ENCODE measurements at regions not wholly inside any gene's neighbourhood (a gene's known extent, or its start where the extent isn't known, plus 50 kb on each side); places are given as distances from the start of the nearest gene placed in this dataset.

DNA sequence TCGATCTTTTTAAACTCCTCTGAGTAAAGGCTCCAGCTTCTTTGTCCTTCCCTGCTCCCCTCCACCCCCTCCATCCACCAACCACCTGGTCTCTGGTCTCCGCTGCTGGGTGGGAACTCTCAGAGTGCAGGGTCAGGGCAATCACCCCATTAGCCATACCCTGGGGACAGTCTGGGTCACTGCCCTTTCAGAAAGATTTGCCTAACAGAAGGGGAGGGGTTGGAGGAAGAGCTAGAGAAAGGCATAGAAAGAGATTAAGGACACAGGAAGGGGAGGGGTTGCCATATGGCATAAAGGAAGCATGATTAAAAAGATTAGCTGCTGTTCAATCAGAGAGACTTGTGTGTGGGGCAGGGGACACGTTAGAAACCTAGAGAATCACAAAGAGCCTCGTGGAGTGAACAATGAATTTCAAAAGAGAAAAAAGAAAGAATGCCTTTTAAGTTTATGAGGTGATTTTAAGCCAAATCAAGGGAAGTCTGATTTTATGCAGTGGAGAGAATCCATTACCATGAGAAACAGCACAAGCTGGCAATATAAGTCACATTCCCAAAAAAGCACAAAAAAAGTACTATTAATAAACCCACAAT lies 115.5 kb upstream of the ACSL4 start:
- no peak for DNase-seq (ENCODE audit: low read depth, low spot score)
- in situ Hi-C loops (cut with HindIII; ENCODE audit: low sequenced_read_pairs), result no loop called here
- H3K4me3 ChIP-seq (ENCODE audit: low read depth, low read length), result no peak overlapping the region
- TF ChIP-seq, protein P1, sequence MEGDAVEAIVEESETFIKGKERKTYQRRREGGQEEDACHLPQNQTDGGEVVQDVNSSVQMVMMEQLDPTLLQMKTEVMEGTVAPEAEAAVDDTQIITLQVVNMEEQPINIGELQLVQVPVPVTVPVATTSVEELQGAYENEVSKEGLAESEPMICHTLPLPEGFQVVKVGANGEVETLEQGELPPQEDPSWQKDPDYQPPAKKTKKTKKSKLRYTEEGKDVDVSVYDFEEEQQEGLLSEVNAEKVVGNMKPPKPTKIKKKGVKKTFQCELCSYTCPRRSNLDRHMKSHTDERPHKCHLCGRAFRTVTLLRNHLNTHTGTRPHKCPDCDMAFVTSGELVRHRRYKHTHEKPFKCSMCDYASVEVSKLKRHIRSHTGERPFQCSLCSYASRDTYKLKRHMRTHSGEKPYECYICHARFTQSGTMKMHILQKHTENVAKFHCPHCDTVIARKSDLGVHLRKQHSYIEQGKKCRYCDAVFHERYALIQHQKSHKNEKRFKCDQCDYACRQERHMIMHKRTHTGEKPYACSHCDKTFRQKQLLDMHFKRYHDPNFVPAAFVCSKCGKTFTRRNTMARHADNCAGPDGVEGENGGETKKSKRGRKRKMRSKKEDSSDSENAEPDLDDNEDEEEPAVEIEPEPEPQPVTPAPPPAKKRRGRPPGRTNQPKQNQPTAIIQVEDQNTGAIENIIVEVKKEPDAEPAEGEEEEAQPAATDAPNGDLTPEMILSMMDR (IDR thresholded peaks at IDR 0.05; ENCODE audit: low read depth, low read length), result no peak

DNA sequence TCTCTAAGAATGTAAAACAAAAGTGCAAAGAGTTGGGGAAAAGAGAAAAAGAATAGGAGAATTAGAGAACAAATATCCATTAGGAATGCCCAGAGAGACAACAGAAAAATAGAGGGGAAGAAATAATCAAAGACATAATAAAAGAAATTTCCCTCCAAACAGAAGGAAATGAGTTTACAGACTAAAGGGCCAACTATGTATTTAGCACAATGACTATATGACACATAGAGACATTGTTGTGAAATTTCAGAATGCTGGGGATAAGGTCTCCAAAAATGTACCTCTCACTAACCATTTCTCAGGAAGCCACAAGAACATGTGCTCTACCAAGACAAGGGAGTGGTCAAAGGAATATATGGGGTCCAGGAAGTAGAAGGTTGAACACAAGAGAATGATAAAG lies 121.0 kb upstream of the ACSL4 start:
- in situ Hi-C loops (cut with HindIII; ENCODE audit: low sequenced_read_pairs), result no loop called here

DNA sequence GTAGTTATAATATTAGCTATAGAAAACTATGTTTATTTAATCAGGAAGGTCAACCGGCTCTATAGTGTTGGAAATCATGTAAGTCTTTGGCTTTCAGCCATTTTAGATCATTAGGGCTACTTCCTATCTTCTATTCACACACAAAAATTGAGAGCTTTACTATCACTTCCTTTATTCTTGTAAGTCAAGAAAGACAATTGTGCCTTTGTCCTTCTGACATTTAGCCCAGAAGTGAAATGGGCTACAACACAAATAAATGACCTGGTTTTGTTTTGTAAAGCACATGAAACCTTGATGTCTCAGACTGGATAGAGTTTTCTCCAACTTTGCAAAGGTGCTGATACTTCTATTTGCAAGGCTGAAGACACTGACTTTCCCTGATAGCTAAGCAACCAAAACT lies 122.4 kb upstream of the ACSL4 start:
- no peak for DNase-seq (ENCODE audit: low read depth, low spot score)
- in situ Hi-C loops (cut with HindIII; ENCODE audit: low sequenced_read_pairs), result no loop called here
- H3K4me3 ChIP-seq (ENCODE audit: low read depth, low read length), result no peak overlapping the region
- TF ChIP-seq, protein P1 (IDR thresholded peaks at IDR 0.05; ENCODE audit: low read depth, low read length), result no peak

More for the DNA sequence above, 121.0 kb upstream of the ACSL4 start:
- TF ChIP-seq, protein P1 (IDR thresholded peaks at IDR 0.05; ENCODE audit: low read depth, low read length), result no peak
- no peak for DNase-seq (ENCODE audit: low read depth, low spot score)
- H3K4me3 ChIP-seq (ENCODE audit: low read depth, low read length), result no peak overlapping the region

DNA sequence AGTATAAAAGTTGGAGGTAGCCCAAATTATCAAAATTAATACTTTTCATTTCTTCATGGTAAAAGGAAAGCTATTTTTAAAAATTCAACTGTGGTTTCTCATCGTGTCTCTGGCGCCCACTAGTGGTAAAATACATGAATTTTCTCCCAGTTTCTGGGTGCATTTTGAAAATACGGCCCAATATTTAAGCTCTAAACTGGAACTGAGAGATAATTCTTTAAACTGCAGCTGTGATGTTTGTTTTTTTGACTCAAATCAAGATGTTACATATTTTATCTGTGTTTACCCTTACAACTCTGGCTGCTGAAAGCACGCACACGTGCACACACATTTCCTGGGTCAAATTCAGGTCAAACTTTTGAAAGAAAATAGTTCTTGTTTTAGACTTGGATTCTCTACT lies 123.9 kb upstream of the ACSL4 start:
- TF ChIP-seq, protein P1 (IDR thresholded peaks at IDR 0.05; ENCODE audit: low read depth, low read length), result peak; percentile 64
- DNase-seq (ENCODE audit: low read depth, low spot score), result peak; percentile 42
- H3K4me3 ChIP-seq (ENCODE audit: low read depth, low read length), result no peak overlapping the region
- in situ Hi-C loops (cut with HindIII; ENCODE audit: low sequenced_read_pairs), result no loop called here

DNA sequence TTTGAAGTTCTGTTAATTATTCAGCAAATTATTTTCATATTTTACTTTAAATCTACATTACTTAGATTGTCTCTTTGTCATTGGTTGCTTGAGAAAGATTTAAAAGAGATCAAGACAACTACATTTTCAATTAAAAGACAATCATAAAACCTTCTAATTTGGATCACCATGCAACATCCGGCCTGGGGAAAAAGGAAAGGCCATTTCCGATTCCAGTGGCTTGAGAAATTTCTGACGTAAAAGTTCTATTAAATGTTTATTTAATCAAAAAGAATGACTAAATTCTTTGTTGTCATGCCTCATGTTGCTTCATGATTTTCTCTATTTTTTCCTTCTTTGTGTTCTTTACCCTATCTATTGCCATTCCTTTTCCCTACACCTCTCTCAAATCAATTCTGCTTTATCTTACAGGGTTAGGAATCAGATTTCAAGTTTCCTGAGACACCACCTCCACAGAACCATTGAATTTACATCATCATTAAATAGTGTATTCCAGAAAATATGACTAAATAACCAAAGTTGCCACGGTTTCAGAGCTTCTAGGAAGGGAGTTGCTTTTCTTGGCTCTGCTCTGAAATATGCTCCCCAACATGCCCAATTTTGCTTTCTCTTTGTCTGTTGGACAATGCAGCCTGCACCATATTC lies 124.6 kb upstream of the ACSL4 start:
- in situ Hi-C loops (cut with HindIII; ENCODE audit: low sequenced_read_pairs), result no loop called here

DNA sequence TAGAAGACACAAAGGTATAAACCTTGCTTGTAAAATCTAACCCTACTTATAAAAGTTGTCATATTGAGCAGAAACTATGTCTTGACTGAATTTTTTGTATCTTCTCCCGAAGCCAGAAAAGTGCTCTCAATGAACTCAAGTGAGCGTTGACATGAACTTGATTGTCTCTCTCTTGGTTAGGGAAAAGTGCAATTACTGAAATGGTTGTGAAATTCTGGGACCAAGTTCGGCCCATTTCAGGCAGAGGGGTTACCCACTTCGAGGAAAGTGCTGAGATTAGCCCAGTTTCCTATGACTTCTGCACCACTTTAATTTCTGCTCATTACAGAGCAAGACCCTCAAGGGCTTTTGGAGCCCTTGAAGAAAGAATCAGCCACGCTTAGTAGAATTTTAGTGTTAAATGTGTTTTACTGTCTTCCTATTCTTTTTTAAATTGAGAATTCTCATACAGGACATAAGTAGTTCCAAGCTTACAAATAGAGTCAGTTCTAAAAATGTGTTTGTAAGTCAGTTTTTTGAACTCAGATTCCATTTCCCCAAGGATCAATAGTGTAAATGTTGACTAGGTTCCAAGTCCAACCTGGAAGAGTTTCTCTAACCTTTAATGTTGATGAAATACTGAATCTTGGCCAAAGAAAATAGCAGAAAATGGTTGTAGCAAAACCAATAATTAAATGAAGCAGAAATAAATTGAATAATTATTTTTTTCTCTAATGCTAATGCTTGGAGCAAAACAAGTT lies 125.7 kb upstream of the ACSL4 start:
- no peak for DNase-seq (ENCODE audit: low read depth, low spot score)
- H3K4me3 ChIP-seq (ENCODE audit: low read depth, low read length), result no peak overlapping the region
- TF ChIP-seq, protein P1 (IDR thresholded peaks at IDR 0.05; ENCODE audit: low read depth, low read length), result no peak
- in situ Hi-C loops (cut with HindIII; ENCODE audit: low sequenced_read_pairs), result no loop called here

More for the DNA sequence above, 124.6 kb upstream of the ACSL4 start:
- TF ChIP-seq, protein P1 (IDR thresholded peaks at IDR 0.05; ENCODE audit: low read depth, low read length), result no peak
- peak; percentile 55 for DNase-seq (ENCODE audit: low read depth, low spot score)
- H3K4me3 ChIP-seq (ENCODE audit: low read depth, low read length), result no peak overlapping the region
